ENCODE measurements at regions not wholly inside any gene's neighbourhood (a gene's known extent, or its start where the extent isn't known, plus 50 kb on each side); places are given as distances from the start of the nearest gene placed in this dataset.

DNA sequence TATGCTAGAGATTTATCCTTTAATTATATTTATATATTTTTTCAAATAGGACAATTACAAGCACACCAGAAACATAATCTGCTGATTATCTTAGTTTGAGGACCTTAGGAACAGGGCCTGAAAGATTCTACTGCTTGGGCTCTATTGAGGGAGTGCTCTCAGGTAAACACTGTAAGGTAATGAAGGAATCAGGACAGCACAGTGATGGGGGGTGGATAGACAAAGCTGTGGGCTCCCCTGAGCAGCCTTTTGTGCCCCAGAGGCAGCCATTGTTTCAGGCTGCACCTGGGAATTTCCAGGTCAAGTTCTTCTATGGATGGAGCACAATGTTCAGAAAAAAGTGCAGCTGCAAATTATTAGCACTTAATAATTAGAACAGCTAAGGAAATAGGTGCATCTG, 848.0 kb upstream of the CADM2 start:
- no peak overlapping the region for H3K4me3 ChIP-seq (ENCODE audit: low read depth, low read length)

DNA sequence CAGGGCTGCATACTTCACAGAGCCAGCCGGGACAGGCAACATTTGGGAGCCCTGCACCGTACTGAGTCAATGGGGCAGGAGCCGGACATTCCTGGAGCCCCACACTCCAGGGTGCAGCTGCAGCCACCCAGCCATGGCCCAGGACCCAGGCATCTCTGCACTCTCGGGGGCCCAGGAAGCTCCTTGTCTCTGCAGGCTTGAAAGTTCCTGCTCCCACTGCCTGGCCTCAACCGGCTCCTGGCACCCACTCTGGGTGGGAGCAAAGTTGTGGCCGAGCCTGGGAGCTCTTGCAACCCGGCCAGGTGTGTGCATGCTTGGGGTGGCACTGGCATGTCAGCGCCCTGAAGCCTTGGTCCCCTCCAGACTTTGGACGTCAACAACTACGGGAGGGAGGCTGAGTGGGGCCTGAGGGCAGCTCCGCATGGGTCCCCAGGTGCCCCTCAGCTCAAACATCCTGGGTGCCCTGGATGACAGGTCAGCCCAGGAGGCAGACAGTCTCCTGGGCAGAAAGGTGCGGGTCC, 833.5 kb upstream of the CADM2 start:
- no peak for DNase-seq (ENCODE audit: low read depth)
- no peak overlapping the region for H3K4me3 ChIP-seq (ENCODE audit: low read depth, low read length)
- TF ChIP-seq, protein P1, sequence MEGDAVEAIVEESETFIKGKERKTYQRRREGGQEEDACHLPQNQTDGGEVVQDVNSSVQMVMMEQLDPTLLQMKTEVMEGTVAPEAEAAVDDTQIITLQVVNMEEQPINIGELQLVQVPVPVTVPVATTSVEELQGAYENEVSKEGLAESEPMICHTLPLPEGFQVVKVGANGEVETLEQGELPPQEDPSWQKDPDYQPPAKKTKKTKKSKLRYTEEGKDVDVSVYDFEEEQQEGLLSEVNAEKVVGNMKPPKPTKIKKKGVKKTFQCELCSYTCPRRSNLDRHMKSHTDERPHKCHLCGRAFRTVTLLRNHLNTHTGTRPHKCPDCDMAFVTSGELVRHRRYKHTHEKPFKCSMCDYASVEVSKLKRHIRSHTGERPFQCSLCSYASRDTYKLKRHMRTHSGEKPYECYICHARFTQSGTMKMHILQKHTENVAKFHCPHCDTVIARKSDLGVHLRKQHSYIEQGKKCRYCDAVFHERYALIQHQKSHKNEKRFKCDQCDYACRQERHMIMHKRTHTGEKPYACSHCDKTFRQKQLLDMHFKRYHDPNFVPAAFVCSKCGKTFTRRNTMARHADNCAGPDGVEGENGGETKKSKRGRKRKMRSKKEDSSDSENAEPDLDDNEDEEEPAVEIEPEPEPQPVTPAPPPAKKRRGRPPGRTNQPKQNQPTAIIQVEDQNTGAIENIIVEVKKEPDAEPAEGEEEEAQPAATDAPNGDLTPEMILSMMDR (IDR thresholded peaks at IDR 0.05; ENCODE audit: insufficient read depth, low read length): no peak

More for the DNA sequence above, 848.0 kb upstream of the CADM2 start:
- TF ChIP-seq, protein P1 (IDR thresholded peaks at IDR 0.05; ENCODE audit: insufficient read depth, low read length): no peak
- DNase-seq (ENCODE audit: low read depth): no peak

DNA sequence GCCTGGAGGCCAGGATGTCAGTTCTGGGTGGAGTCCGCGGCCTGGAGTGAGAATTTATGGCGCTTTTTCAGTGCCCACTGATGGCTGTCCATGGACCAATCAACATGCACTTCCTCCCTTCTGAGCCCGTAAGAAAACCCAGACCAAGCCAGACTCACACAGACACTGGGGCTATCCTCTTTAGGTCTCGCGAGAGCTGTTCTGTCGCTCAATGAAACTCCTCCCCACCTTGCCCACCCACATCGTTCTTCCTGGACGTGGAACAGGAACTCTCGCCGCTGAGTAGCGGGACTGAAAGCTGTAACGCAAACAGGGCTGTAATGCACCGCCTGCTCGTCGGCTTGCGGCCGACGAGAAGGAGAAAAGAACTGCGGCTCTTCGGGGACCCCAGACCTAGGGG, 833.0 kb upstream of the CADM2 start:
- no peak for DNase-seq (ENCODE audit: low read depth)
- no peak overlapping the region for H3K4me3 ChIP-seq (ENCODE audit: low read depth, low read length)
- TF ChIP-seq, protein P1 (IDR thresholded peaks at IDR 0.05; ENCODE audit: insufficient read depth, low read length): no peak

DNA sequence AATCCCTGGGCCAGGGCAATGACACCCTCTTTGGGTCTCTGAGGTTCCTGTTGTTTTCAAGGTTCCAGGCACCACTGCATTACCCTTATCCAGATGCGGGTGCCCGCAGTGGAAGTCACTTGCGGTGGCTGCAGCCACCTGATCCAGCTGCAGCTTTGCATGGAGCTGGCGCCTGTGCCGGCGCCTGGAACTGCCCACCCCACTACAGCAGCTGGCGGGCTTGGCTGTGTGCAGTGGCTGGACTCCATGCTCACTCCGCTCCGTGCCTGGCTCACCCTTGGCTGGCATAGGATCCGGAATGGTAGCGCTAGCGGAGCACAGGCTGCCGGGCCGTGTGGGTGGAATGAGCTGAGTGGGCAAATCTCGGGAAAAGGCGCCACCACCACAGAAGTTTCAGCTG, 832.6 kb upstream of the CADM2 start:
- TF ChIP-seq, protein P1 (IDR thresholded peaks at IDR 0.05; ENCODE audit: insufficient read depth, low read length): no peak
- no peak overlapping the region for H3K4me3 ChIP-seq (ENCODE audit: low read depth, low read length)
- DNase-seq (ENCODE audit: low read depth): no peak

DNA sequence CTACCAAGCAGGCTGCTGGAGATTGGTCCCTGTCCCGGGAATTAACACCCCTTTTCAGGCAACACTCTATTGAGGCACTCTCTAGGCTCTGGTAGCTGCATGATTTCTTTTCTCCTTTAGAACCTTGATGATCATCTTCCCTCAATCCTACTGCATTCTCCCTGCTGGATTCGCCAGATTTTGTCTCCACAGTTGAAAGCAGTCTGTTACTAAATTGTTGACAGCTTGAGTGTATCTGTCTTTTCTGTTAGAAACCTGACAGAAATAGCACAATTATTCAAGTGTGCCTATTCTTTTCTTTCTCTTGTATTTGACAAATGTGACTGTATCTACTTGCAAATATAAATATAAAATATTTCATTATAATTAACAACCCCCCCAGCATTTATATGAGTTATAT, 830.8 kb upstream of the CADM2 start:
- no peak for DNase-seq (ENCODE audit: low read depth)
- TF ChIP-seq, protein P1 (IDR thresholded peaks at IDR 0.05; ENCODE audit: insufficient read depth, low read length): no peak
- H3K4me3 ChIP-seq (ENCODE audit: low read depth, low read length): no peak overlapping the region

DNA sequence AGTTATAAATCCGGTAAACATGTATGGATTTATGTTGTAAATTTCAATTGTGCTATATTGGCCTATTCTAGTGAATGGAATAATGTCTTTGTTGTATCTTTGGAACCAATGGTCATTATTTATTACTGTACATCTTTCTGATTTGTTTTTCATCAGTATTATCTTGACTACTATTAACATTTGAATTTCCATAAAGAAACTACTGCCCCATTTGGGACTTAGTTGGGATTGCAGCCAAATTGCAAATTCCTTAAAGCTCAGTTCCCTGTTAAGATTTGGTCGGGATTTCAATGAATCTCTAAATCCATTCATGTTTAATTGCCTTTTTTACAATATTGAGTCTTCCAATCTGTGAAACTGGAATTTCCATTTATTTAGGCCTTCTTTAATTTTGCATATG, 822.4 kb upstream of the CADM2 start:
- no peak for DNase-seq (ENCODE audit: low read depth)
- H3K4me3 ChIP-seq (ENCODE audit: low read depth, low read length): no peak overlapping the region

More for the DNA sequence above, 822.4 kb upstream of the CADM2 start:
- TF ChIP-seq, protein P1 (IDR thresholded peaks at IDR 0.05; ENCODE audit: insufficient read depth, low read length): no peak

Measured in fibroblast of the aortic adventitia (primary cell).